OCI-LY7 (cell line): ENCODE measurements at regions not wholly inside any gene's neighbourhood (a gene's known extent, or its start where the extent isn't known, plus 50 kb on each side); places are given as distances from the start of the nearest gene placed in this dataset.

Experiments used
- BruUV-seq: library from RNA; stranded (reverse); fragments of 400-500 nt; replicated peaks from 2 replicates; lab custom pipeline; 2021; lab: Mats Ljungman, UMichigan
- CTCF ChIA-PET: fragments of 300-600 bp; sonication (Branson Sonifier 250); formaldehyde crosslinking; loops from one replicate; lab custom pipeline; 2022; ENCODE audit warnings: antibody characterized with exemption; ENCODE audit not compliant: unreplicated experiment; lab: Charles Lee
- POLR2A ChIA-PET: fragments of 300-600 bp; sonication (Branson Sonifier 250); formaldehyde crosslinking; loops from one replicate; lab custom pipeline; 2022; ENCODE audit warnings: antibody characterized with exemption; lab: Charles Lee
- DNase-seq: peaks from one replicate; pipeline ENCODE4 v3.0.0-alpha.2; 2015; ENCODE audit warnings: low spot score
- H2AFZ ChIP-seq: fragments of 200-600 bp; sonication (generic), shearing (Covaris generic); 2 replicates; pipeline ENCODE4 v1.6.1; 2014; ENCODE audit warnings: mild to moderate bottlenecking, antibody characterized with exemption, low read length, moderate library complexity
- H3K27ac ChIP-seq: fragments of 200-600 bp; sonication (generic); 2 replicates; pipeline ENCODE4 v1.5.1; 2014; ENCODE audit warnings: mixed run types, low read depth, mild to moderate bottlenecking, moderate library complexity, low read length, inconsistent platforms; ENCODE audit not compliant: poor library complexity, severe bottlenecking
- H3K36me3 ChIP-seq: fragments of 200-600 bp; sonication (generic); 2 replicates; pipeline ENCODE4 v1.6.1; 2014; ENCODE audit warnings: mild to moderate bottlenecking, antibody characterized with exemption, low read length, moderate library complexity, mixed read lengths; ENCODE audit not compliant: insufficient read depth
- H3K4me1 ChIP-seq: fragments of 200-600 bp; sonication (generic); 2 replicates; pipeline ENCODE4 v1.5.1; 2014; ENCODE audit warnings: mild to moderate bottlenecking, low read length; ENCODE audit not compliant: insufficient read depth, poor library complexity, severe bottlenecking
- H3K4me2 ChIP-seq: fragments of 200-600 bp; sonication (generic); 2 replicates; pipeline ENCODE4 v1.6.1; 2014; ENCODE audit warnings: mild to moderate bottlenecking, low read length
- H3K4me3 ChIP-seq: fragments of 200-600 bp; sonication (generic); 2 replicates; pipeline ENCODE4 v1.5.1; 2014; ENCODE audit warnings: mild to moderate bottlenecking, low read depth, low read length; ENCODE audit not compliant: poor library complexity, severe bottlenecking
- H3K79me2 ChIP-seq: fragments of 200-600 bp; sonication (generic); 2 replicates; pipeline ENCODE4 v1.6.1; 2016; ENCODE audit warnings: low read depth, mild to moderate bottlenecking, low read length, moderate library complexity, mixed read lengths; ENCODE audit not compliant: insufficient read depth
- H3K9me2 ChIP-seq: fragments of 200-600 bp; sonication (generic); 2 replicates; pipeline ENCODE4 v1.6.1; 2016; ENCODE audit warnings: mild to moderate bottlenecking, low read length, mixed read lengths; ENCODE audit not compliant: insufficient read depth
- H3K9me3 ChIP-seq: fragments of 200-600 bp; sonication (generic); 2 replicates; pipeline ENCODE4 v1.6.1; 2014; ENCODE audit warnings: mild to moderate bottlenecking, mixed run types, low read length, mixed read lengths
- H4K20me1 ChIP-seq: fragments of 200-600 bp; sonication (generic); 2 replicates; pipeline ENCODE4 v1.6.1; 2014; ENCODE audit warnings: mild to moderate bottlenecking, antibody characterized with exemption, low read length, moderate library complexity, mixed read lengths; ENCODE audit not compliant: insufficient read depth
- EZH2phosphoT487 ChIP-seq: fragments of 200-600 bp; sonication (generic); IDR thresholded peaks from 2 replicates; pipeline ENCODE4 v1.6.1; 2018; ENCODE audit warnings: low read depth, borderline replicate concordance, mild to moderate bottlenecking, mixed run types, antibody characterized with exemption, low read length, moderate library complexity, mixed read lengths
- intact Hi-C: fragments of 100-400 bp; cut with micrococcal nuclease; formaldehyde crosslinking; loops from one replicate; pipeline ENCODE4 v1.10.0; 2022; ENCODE audit not compliant: unreplicated experiment
- TF ChIP-seq, protein P1 (sequence below): fragments of 200-600 bp; sonication (generic); conservative IDR thresholded peaks from 2 replicates; pipeline ENCODE4 v1.5.1; 2014; ENCODE audit warnings: mild to moderate bottlenecking, antibody characterized with exemption, low read length, moderate library complexity, mixed read lengths

DNA sequence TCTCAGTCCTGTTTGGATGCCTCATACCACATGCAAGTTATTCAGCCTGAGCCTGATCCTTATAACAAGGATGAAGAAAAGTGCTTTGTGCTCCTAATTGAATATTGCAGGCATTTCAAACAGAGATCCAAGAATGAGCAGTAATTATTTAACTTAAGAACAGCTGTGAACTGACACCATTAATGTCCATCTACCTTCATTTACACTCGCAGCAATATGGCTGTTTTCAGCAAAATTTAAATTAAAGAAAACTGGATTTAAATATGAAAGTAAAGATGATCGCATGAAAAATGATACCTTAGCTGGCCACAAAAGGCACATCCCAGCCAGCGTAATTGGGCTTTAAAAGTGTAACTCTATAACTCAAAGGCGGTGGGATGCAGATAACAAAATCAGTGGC, 466.3 kb downstream of the GALC start:
- Histone ChIP-seq H3K4me3 (no peak overlapping the region), H3K79me2 (no peaks in the 10 kb centered on the region), H3K27ac (no peak overlapping the region), H3K9me3 (no peaks in the 10 kb centered on the region), H3K9me2 (no peaks in the 10 kb centered on the region), H2AFZ (no peak overlapping the region), H4K20me1 (no peaks in the 10 kb centered on the region), H3K4me2 (no peak overlapping the region), H3K4me1 (peaks cover 7% of the 10 kb centered on the region), H3K36me3 (no peaks in the 10 kb centered on the region)
- no peak for DNase-seq
- POLR2A ChIA-PET = interaction anchor here (0.6 kb wide), 1 partner anchor 11 kb away, joined by 3 read pairs; no protein-coding TSS in a partner anchor
- no TSS peak for BruUV-seq
- no peak for TF ChIP-seq EZH2phosphoT487
- TF ChIP-seq, protein P1, sequence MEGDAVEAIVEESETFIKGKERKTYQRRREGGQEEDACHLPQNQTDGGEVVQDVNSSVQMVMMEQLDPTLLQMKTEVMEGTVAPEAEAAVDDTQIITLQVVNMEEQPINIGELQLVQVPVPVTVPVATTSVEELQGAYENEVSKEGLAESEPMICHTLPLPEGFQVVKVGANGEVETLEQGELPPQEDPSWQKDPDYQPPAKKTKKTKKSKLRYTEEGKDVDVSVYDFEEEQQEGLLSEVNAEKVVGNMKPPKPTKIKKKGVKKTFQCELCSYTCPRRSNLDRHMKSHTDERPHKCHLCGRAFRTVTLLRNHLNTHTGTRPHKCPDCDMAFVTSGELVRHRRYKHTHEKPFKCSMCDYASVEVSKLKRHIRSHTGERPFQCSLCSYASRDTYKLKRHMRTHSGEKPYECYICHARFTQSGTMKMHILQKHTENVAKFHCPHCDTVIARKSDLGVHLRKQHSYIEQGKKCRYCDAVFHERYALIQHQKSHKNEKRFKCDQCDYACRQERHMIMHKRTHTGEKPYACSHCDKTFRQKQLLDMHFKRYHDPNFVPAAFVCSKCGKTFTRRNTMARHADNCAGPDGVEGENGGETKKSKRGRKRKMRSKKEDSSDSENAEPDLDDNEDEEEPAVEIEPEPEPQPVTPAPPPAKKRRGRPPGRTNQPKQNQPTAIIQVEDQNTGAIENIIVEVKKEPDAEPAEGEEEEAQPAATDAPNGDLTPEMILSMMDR = no peak
- intact Hi-C loops = no loop called here
- CTCF ChIA-PET = no interaction called here

DNA sequence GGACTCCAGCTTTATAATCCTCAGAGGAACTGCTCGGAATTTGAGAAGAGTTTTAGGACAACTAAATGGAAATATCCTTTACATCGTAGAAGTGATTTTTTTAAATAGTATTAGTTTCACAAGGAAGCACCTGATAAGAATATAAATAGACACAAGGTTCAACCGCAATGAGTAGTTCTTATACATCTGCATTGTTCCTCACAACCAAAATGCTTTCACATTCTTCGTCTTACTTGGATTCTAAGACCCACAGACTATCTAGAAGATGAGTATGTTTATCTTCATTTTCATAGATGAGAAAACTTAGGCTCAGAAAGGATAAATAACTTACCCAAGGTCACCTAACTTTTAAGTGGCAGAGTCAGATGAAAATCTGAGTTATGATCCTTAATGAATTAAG, 469.0 kb downstream of the GALC start:
- ChIA-PET CTCF (no interaction called here), POLR2A (interaction anchor here (0.6 to 1.3 kb wide), 2 partner anchors 11 to 413 kb away, joined by 3 to 8 read pairs; no protein-coding TSS in a partner anchor)
- peak overlapping the region; percentile 53; the same call in 1 of the 2 replicates for H2AFZ ChIP-seq
- no peaks in the 10 kb centered on the region for H3K9me2 ChIP-seq
- no TSS peak for BruUV-seq
- no peaks in the 10 kb centered on the region for H3K79me2 ChIP-seq
- TF ChIP-seq, protein P1 = no peak
- H3K27ac ChIP-seq = no peak overlapping the region
- H3K4me1 ChIP-seq = peaks cover 7% of the 10 kb centered on the region
- no peak for DNase-seq
- H3K4me2 ChIP-seq = peak overlapping the region; percentile 13; the same call in 1 of the 2 replicates
- no peak overlapping the region for H3K4me3 ChIP-seq
- intact Hi-C loops = no loop called here
- H3K9me3 ChIP-seq = no peaks in the 10 kb centered on the region
- H3K36me3 ChIP-seq = no peaks in the 10 kb centered on the region
- H4K20me1 ChIP-seq = no peaks in the 10 kb centered on the region

DNA sequence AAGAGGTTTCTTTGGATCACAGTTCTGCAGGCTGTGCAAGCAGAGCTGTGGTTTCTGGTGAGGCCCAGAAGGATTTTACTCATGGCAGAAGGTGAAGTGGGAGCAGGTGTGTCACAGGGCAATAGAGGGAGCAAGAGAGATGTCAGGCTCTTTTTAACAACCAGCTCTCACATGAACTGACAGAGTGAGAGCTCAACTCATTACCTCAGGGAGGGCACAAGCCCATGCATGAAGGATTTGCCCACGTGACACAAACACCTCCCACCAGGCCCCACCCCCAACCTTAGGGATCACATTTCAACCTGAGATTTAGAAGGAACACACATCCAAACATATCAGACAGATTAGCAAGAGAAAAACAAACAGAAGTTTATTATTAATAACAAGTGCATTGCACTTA, 470.4 kb downstream of the GALC start:
- intact Hi-C loops = no loop called here
- TF ChIP-seq, protein P1 = 0 out of 2 replicates have a peak, but pooled peaks have one; percentile 22
- no peak for TF ChIP-seq EZH2phosphoT487
- no peaks in the 10 kb centered on the region for H3K79me2 ChIP-seq
- no peak overlapping the region for H3K27ac ChIP-seq
- H4K20me1 ChIP-seq = no peaks in the 10 kb centered on the region
- no peak overlapping the region for H3K4me2 ChIP-seq
- BruUV-seq = no TSS peak
- no peaks in the 10 kb centered on the region for H3K9me3 ChIP-seq
- H3K36me3 ChIP-seq = no peaks in the 10 kb centered on the region
- no peak overlapping the region; the same call in 1 of the 2 replicates for H2AFZ ChIP-seq
- no peaks in the 10 kb centered on the region for H3K9me2 ChIP-seq
- no peak overlapping the region for H3K4me3 ChIP-seq
- DNase-seq = peak; percentile 11
- ChIA-PET POLR2A (interaction anchor here (0.8 to 1.2 kb wide), 2 partner anchors 11 to 54 kb away, joined by 3 read pairs; no protein-coding TSS in a partner anchor), CTCF (interaction anchor here (0.6 kb wide), 1 partner anchor 9 kb away, joined by 3 read pairs; no protein-coding TSS in a partner anchor)
- H3K4me1 ChIP-seq = peaks cover 7% of the 10 kb centered on the region
